Limb (tissue), 2 donors: ENCODE measurements at regions not wholly inside any gene's neighbourhood (a gene's known extent, or its start where the extent isn't known, plus 50 kb on each side); places are given as distances from the start of the nearest gene placed in this dataset.
"Not testable (repeated sequence)": the region's sequence is repeated elsewhere in the genome, so short reads cannot be mapped to it uniquely, and the experiment has no call there.

Experiments used
- DNase-seq, 2 donors: peaks; one replicate each; pipeline ENCODE4 v3.0.0-alpha.2; 2016; ENCODE audit errors: extremely low spot score in 2 of 2

DNA sequence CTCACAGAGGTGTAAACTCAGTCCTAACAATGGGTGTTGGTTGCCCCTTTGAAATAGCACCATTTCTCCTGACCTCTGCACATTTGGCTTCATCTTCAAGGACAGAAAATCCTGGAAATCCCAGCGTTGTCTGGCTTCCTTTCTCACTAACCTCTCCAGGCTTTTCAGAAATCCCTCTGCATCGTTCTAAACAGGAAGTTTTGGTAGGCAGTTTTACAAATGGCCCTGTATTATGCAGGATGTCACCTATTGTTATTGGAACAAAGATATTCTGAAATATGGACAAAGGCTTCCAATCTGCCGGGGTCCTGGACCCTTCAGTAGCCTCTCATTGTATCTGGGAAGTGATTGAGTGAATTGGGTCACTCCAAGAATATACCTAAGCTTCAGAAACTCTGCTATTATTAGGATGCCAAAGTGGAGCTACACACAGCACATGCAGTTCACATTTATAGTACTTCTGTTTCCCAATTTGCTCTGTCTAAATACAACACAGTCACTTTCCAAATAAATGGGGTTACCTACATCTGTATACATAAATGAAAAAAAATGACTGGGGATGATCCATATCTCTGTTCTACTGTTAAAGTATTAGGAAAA, 134.8 kb upstream of the KLF6 start:
- DNase-seq, result no peak

DNA sequence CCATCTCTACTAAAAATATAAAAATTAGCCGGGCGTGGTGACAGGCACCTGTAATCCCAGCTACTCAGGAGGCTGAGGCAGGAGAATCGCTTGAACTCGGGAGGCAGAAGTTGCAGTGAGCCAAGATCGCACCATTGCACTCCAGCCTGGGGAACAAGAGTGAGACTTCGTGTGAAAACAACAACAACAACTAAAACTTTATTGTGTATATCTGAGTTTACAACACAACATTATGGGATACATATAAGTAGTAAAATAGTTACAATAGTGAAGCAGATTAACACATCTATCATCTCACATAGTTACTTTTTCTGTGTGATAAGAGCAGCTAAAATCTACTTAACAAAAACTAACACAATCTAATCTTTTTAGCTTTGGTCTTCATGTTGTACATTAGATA, 132.4 kb upstream of the KLF6 start:
- not testable (repeated sequence) for DNase-seq

DNA sequence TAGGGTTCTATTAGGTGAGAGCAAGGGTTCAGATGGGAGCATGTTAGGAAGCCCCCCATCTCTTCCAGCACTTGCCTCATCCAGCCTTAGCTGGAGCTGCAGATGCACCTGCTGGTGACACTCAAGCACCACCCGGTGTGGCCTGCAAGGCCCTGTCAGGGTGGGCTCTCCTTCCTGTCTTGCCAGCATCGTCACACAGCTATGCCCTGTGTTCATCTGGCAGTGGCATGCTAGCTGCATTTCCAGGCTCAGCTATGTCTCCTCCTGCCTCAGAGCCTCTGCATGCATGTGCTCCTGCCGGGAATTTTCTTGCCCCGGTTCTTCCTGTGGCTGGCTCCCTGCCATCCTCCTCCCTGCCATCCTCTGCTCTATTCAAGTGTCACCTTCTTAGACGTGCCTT, 129.7 kb upstream of the KLF6 start:
- DNase-seq, result no peak

DNA sequence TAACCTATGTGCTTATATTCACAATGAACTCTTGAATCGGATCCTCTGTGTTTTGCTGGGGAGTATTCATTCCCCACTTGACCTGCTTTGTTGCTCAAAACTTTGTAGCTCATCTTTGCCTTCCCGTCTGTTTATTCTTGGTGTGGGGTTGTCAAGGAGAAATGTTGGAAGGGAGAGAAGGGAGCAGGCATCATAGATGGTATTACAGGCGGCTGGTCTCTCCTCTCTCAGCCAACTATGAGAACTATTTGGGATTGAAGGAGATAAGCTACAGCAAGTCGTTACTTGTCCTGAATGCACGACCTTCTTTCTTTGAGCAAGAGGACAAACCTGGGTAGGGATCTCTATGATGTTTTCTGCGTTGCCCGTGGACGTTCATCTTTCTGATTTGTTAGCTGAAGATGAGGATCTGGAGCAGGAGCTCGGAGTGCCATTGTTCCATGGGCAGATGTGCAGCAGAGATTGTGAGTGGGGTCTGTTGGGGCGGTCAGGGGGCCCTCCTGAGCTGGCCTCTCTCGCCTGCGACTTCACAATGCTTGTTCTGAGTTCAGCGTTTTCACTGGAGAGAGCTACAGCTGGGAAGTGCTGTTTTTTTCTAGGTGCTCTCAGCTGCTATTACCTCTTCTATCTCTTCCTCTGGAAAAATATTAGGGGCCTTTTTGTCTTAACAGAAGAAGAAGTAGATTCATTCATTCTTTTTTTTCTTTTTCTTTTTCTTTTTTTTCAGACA, 126.9 kb upstream of the KLF6 start:
- no peak for DNase-seq

DNA sequence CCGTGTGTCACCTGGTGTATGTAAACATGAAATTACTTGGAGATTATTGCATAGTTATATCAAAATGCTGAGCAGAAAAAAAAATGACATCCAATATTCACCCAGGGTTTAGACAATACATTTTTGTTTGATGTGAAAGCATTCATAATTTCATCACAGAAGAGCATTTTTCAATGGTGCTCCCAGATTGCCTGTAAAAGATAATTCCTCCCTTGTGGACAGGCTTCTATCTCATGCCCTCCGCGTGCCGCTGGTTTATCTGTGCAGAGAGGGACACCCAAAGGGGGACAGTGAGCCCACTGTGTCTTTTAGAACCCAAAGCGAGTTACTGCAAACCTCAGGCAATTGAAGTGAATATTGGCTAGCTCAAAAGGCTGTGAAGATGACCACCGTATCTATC, 126.2 kb upstream of the KLF6 start:
- DNase-seq, result no peak

DNA sequence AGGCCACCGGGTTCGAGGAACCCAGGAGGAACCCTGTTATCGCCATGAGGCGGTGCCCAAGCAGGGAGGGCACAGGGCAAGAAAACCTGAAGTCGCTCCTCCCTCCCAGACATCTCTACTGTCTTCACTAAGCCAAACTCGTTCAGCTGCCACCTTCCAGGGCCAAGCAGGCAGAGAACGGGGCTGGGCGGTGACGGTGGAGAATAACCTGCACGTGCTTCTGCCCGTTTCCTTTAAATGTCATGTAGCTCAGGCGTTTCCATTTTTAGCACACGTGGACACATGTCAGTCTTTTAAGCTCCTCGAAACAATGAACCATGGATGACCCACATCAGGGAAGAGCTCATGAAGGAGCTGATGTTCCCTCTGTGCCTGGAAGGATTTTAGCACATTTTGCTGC, 124.3 kb upstream of the KLF6 start:
- no peak for DNase-seq

DNA sequence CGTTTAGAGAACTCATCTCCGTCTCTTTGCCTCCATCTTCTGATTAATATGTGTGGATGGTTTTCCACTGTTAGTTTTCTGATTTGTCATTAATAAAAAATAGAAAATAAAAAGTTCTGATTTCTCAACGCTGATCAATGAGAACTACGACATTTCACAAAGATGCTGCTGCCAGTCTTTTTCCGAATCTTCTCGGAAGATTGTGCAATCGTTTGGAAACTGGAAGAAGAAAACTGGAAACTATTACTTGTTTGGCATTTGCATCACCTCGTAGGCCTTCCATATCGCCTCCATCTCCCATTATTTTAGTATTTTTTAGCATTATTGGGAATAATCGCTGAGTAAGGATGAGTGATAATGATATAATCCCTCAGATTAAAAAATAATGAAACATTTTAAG, 123.2 kb upstream of the KLF6 start:
- DNase-seq, result no peak

- DNase-seq, result no peak
Measured at GRCh38 chr10:3907514-3907913, 122.5 kb upstream of the KLF6 start.

GRCh38 chr10:3906511-3907111, 121.6 kb upstream of the KLF6 start:
- DNase-seq, result no peak

- DNase-seq, result no peak
Measured at GRCh38 chr10:3904419-3904960, 119.5 kb upstream of the KLF6 start.

DNA sequence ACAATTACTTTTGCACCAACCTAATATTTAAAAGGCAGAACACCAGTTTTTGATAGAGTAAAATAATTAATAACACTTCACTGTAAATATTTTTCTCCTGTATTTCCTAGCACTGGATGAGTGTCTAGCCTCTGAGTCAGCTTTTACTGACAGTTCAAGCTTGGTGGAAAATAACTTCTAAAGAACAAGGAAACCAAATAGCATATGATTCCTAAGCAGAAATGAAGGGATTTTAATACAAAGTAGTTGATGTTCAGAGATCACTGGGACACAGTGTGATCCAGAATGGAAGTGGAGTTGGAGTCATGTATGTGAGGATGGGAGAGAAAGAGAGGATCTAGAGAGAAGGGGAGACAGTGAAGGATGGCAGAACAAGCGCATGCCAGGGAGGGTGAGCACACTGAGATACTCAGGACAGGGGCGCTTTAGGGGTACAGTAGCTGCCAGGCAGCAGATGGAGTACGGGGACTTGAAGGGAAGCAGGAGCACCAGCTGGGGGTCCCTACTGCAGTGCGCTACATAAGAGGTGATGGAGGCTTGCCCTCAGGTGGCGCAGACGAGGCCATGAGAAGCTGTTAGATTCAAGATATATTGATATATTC, 117.9 kb upstream of the KLF6 start:
- DNase-seq, result no peak

DNA sequence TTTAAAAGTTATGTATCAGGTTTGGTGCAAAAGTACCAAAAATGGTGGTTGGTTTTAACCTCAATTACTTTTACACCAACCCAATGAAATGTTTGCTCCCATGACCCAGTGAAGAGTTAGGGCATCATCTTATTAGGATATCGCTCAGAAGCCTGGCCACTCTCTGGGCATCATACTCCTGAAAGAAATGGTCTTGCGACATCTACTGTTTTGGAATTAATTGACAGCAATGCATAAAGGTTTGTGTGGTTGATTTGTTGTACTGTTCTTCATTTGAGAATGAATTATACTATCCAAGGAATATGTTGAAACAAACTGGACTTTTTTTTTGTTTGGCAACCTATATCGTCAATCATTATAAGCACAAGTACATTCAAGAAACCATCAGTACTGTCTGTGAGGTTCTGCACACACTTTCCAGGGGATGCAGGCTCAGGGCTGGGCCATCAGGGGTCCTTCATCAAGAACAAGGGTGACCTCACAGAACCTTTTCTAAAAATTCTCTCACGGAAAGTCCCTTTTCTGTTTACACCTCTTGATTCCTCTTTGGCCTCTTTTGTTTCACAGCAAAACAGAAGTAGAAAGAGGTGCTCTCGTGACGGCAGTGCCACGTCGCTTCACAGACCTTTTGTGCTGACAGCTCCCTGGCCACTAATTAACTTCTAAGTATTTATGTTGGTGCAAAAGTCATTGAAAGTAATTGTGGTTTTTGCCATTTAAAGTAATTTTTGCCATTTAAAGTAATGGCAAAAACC, 117.2 kb upstream of the KLF6 start:
- no peak for DNase-seq

DNA sequence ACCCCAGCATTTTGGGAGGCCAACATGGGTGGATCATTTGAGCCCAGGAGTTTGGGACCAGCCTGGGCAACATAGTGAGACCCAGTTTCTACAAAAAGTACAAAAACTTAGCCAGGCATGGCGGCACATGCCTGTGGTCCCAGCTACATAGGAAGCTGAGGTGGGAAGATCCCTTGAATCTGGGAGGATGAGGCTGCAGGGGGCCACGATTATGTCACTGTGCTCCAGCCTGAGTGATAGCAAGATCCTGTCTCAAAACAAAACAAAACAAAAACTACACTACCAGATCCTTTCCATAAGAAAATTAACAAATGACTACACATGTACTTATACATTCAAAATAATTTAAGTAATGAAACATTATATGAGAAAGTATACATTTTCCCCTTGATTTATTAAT, 116.4 kb upstream of the KLF6 start:
- no peak for DNase-seq

GRCh38 chr10:3900391-3900790, 115.4 kb upstream of the KLF6 start:
- no peak for DNase-seq

DNA sequence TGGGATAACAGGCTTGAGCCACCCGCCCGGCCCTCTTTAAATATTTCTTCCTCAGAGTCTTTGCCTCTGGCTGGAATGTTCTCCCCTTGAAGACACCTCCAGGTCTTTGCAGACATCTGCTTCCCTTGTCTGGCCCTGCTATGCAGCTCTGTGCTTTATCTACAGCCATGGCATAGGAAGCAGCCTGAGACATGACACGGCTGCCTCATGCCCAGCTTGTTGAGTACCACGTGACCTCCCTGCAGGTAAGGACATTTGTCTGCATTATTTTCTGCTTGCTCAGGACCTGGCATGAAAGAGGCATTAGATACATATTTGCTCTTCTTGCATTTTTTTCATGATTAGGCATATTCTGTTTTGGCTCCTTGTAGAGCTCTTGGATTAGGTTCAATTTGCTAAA, 113.8 kb upstream of the KLF6 start:
- DNase-seq, result no peak

DNA sequence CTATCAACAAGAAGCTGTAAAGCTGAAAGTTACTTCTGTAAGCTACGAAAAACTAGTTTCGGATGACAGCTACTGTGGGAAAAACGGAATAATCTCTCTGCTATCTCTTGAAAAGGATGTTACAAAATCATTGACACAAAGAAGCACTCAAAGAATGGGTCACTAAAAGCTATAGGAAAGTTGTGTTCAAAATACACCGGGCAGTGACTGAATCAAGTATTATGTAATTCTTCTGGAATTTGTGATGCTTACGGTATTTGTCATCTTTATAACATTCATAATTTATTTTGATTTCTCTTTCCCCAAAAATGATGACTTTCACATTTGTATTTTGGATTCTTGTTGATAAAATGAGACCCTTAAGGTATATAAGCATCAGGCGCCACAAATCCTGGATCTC, 112.1 kb upstream of the KLF6 start:
- DNase-seq, result no peak

- no peak for DNase-seq
Measured at GRCh38 chr10:3896161-3896560, 111.2 kb upstream of the KLF6 start.

GRCh38 chr10:3895045-3895631, 110.1 kb upstream of the KLF6 start:
- no peak for DNase-seq

- no peak for DNase-seq
Measured at GRCh38 chr10:3893901-3894563, 109.0 kb upstream of the KLF6 start.
